HG02678 (cell line): ENCODE measurements at regions not wholly inside any gene's neighbourhood (a gene's known extent, or its start where the extent isn't known, plus 50 kb on each side); places are given as distances from the start of the nearest gene placed in this dataset.
"Not testable (repeated sequence)": the region's sequence is repeated elsewhere in the genome, so short reads cannot be mapped to it uniquely, and the experiment has no call there.

Experiments
- ATAC-seq: cut with Tn5 transposase; IDR thresholded peaks from one replicate; pipeline ENCODE4 v1.9.1; 2021; ENCODE audit warnings: mild to moderate bottlenecking, moderate library complexity; ENCODE audit not compliant: unreplicated experiment

DNA sequence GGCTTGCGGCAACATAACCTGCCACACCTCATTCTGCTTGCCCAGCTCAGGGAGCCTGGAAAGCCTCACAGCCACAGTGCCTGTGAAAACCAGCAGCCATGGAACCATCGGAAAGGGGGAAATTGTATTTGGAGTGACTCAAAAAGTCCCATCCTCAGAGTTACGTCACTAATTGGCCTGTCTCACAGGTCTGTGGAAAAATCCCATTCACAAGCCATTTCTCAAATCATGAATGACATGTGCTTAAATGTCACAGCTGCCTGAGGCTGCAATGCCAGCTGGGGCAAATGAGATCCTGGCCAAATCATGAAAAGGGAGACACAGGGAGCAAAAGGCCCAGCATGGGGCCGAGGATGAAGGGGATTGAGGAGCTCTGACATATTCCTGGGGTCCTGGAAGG, 486.9 kb upstream of the RAB6C start:
- no peak for ATAC-seq

DNA sequence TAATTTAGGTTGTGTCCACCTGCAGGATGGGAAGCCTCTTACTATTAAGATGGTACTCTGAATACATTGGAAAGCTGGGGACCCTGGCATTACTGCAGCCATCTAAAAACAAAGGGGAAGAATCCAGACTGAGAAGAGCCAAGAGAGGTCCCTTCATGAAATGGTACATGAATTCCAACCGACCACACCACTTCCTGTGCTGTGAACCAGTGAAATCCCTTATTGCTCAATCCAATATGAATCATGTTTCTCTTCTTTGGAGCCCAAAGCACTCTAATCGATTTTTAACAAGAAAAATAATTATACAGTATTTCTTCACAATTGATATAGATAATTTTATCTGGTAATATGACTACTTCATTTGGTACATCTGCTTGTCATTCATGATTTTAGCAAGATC, 479.7 kb upstream of the RAB6C start:
- ATAC-seq = no peak

DNA sequence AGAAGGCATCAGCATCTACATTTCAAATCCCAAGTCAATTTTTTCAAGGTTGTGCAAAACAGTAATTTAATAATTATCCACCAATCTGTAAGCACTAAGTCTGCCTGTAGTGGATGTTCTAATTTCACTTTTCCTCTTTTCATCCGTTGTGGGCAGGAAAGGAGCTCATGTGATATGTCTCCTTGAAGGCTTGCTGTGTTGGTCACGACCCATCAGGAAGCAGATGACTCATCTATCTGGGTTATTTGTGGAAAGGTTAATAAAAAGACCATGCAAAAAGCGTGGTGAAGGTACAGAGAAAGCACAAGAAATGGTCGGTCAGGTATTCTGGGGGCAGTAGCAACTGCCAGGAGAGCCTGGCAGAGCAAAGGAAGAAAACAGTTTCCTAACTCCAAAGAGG, 476.7 kb upstream of the RAB6C start:
- ATAC-seq = no peak

DNA sequence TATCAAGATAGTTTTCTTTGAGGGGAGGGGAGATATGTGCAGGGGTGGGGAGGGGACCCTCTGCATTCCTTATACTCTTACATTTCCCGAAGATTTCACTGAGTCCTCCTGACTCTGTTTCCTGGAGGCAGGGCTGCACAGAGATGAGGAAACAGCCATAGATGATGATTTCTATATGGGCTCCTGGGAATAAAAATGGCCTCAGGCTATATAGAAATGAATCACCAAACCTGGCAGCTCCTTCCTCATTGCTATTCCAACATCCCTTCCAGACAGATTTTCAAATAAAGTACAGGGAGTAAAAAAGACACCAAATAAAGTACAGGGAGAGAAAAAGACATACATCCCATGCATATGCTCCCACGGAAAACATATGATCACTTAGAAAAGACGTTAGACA, 474.8 kb upstream of the RAB6C start:
- no peak for ATAC-seq

DNA sequence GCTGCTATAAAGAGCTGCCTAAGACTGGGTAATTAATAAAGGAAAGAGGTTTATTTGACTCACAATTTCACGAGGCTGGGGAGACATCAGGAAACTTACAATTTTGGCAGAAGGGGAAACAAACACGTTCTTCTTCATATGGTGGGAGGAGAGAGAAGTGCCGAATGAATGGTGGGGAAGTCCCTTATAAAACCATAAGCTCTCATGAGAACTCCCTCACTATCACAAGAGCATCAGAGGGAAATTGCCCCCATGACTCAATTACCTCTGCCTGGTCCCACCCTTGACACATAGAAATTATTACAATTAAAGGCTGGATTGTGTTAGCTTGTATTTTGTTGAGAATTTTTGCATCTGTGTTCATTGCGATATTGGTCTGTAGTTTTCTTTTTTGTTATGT, 460.5 kb upstream of the RAB6C start:
- no peak for ATAC-seq

DNA sequence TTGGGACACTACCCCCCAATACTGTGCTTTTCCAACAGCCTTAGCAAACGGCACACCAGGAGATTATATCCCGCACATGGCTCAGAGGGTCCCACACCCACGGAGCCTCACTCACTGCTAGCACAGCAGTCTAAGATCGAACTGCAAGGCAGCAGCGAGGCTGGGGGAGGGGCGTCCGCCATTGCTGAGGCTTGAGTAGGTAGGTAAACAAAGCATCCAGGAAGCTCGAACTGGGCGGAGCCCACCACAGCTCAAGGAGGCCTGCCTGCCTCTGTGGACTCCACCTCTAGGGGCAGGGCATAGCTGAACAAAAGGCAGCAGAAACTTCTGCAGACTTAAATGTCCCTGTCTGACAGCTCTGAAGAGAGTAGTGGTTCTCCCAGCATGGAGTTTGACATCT, 447.3 kb upstream of the RAB6C start:
- not testable (repeated sequence) for ATAC-seq

DNA sequence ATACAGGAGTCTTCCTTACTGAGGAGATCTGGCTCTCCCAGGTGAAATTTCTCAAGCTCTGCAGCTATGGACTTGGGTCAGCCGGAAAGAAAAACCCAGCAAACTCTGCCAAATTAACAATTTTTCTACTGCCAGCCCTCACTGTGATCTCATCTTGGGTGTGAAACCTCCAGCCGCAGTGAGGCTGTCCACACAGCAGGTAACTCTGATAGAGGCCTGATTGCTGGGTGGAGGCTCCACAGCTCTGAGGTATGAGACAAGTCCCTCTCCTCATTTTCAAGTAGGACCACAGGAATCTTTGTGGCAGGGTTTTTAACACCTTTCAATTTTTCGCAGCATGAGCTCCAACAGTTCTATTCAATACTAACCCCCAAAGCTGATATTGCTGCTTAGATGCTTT, 430.6 kb upstream of the RAB6C start:
- no peak for ATAC-seq

DNA sequence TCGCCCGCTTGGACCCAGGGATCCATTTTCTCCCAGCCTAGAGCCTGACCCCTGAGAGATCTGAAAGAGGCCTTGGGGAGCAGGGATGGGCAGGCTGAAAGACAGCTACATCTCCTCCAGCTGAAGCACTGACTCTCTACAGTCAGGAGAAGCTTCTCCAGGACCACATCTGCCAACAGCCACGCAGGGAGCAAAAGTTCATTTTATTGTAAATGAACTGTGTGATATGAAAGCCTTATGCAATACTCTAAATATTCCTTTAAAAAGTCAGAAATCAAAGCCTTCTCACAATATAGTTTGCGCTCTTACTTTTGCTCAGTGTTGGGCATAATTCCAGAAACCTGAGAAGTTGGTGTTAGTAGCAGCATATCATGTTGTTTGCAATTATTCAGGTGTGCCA, 428.9 kb upstream of the RAB6C start:
- no peak for ATAC-seq

DNA sequence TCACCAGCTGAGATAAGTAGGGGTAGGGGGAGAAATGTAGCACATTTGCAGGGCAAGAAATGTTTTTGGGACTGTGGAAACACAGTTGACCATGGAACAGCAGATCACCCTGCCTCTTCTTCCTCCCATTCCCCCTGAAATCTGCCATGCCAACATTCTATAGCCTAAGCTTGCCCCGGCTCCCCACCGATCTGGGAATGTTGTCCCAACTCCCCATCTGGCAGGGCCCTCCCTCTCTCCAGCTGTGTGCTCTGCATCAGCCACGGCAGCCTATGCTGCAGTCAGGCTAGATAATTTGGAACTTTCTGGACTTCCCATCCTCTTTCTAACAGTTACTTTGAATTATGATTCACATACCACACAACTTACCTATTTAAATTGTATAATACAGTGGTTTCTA, 425.1 kb upstream of the RAB6C start:
- ATAC-seq = no peak

DNA sequence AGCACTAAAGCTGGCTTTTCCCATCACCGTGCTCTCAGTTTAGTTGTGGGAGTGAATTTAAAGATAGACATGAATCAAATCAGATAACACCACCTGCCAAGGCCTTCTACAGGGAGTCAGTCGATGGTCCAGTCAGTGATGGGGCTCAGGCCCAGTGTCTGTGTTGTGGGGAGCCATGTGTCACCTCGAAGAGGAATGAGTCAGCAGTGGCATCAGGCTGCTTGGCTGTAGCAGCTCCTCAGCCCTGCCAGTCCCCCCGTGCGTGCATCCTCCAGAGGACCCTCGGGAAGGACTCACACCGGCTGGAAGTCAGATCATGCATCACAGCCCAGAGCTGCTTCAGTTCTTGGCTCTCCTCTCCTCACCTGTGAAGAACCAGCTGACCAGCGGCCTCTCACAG, 420.4 kb upstream of the RAB6C start:
- ATAC-seq = no peak

DNA sequence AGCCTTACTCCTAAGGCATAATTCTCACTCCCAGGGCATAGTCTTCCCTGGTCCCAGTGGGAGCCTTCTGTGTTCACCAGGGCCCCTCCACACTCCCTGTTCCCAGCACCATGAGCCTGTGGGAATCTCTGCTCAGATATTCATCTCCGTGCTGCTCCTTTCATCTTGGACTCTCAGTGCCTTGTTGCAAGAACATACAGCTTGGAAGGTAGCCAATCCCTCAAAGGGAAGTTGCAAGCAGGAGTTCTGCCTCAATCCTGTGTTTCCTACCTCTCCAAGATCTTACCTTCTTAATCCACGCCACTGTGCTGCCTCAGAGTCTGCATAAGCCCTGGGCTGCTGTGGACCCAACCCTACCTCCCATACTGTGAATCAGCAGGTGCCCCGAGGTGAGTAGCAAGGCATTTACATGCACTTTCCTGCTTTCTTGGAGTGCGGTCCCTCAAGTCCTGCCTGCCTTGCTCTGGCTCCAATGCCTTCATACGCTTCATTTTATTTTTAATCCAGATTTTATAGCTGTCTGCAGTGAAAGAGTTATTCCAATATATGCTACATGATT, 413.8 kb upstream of the RAB6C start:
- no peak for ATAC-seq

DNA sequence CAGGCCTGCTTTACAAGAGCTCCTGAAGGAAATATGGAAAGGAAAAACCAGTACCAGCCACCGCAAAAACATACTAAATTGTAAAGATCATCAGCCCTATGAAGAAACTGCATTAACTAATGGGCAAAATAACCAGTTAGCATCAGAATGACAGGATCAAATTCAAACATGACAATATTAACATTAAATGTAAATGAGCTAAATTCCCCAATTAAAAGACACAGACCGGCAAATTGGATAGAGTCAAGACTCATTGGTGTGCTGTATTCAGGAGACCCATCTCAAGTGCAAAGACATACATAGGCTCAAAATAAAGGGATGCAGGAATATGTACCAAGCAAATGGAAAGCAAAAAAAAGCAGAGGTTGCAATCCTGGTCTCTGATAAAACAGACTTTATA, 408.7 kb upstream of the RAB6C start:
- ATAC-seq = not testable (repeated sequence)

DNA sequence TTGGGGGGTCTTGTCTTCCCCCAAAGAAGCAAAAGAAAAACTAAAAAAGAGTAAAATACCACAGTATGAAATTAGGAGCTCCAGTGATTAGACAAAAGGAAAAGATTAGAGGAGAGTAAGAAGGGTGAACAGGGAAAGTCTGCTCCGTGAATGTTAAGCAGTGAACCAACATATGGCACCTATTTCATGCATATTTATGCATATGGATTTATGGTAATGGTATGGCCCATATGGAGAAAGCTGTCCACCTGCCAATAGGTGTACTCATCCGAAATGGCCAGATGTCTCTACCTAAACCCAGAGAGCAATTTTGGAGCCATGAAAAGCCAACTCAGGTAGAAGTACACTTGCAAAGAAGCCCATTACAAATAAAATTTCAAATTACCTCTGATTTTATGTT, 404.0 kb upstream of the RAB6C start:
- ATAC-seq = no peak

DNA sequence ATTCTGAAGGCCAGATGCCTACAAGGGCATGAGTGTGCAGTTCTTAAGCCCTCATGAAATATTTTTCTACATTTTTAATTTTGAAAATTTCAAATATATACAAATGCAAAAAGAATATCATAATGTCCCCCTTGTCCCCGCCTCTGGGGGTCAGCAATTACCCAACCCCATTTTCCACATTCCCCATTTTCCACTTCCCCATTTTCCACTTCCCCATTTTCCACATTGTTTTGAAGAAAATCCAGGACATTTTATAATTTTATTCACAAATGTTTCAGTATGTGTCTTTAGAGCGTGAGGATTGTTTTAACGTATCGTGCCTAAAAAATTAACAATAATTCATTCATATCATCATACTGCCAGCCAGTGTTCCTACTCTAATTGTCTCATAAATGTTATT, 403.6 kb upstream of the RAB6C start:
- no peak for ATAC-seq

DNA sequence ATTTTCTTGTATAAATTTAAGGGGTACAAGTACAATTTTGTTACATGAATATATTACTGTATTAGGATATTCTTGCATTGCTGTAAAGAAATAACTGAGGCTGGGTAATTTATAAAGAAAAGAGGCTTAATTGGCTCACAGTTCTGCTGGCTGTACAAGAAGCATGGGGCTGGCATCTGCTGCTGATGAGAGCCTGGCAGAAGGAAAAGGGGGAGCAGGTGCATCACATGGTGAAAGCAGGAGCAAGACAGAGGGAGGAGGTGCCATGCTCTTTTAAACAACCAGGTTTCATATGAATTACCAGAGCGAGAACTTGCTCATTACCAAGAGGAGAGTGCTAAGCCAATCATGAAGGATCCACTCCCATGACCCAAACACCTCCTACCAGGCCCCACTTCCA, 399.5 kb upstream of the RAB6C start:
- no peak for ATAC-seq

DNA sequence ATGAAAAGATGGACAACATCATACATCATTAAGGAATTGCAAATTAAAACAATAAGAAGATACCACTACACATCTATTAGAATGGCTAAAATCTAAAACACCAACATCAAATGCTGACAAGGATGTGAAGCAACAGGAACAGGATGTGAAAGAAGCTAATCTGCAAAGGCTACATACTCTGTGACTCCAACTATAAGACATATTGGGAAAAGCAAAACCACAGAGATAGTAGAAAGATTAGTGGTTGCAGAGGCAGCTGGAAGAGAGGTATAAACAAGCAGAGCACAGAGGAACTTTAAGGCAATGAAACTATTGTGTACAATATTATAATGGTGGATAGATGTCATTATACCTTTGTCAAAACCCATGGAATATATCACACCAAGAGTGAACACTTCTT, 393.7 kb upstream of the RAB6C start:
- ATAC-seq = no peak

DNA sequence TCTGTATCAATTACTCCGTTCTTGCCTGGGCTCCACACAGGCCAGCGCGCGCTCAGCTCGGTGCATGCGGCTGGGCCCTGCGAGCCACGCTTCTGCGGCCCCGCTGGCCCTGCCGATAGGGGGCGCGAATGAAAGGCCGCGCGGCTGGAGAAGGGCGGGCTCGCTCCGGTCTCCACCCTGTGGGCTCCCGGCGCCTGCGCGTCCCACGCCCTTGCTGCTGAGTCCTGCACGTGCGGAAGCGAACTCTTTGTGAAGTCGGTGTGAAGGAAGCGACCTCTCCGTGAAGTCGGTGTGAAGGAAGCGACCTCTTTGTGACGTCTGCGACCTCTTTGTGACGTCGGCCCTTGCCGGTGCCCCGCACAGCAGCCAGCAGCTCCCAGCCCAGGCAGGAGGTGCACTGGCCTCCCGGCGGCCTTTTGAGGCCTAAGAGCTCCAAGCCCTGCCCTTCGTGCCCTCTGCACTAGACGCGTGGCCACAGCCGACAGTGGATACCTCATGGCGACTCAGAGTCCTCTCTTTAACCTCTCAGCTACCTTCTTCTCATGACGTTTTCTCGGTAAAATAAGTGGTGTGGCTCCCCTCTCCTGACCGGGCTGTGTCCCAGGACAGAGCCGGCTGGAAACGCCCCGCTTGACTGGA, 391.9 kb upstream of the RAB6C start:
- no peak for ATAC-seq

DNA sequence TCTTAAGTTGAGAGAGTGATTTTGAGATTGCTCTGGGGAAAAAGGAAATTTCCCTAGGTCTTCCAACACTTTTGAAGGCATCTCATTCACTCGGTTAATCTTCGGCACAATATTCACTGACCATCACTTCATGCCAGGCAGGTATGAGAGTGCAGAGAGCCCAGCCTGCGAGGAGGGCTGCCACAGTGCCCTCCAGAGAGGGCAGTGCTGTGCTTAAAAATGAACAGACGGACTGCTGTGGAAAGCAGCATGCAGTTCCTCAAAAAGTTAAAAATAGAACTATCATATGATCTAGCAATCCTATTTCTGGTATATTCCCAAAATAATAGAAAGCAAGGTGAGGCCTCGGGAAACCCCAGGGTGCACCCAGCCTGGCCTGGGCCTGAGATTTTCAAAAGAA, 374.9 kb upstream of the RAB6C start:
- ATAC-seq = no peak

DNA sequence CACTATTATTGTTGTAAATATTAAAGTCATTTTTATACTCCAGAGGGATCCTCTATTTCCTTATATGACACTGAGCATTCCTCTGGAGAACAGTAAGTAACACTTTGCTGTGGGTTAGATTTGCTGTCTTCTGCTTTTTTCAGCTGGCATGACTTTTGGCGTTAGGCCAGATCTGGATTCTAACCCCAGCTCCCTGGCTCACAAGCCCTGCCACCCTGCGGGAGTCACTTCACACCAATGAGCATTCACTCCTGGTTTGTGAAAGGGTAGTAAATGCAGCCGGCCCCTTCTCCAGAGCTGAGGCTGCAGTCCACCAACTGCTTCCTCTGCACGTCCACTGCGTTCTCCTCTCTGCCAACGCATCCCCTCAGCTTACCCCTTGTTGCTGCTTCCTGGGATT, 373.8 kb upstream of the RAB6C start:
- no peak for ATAC-seq

DNA sequence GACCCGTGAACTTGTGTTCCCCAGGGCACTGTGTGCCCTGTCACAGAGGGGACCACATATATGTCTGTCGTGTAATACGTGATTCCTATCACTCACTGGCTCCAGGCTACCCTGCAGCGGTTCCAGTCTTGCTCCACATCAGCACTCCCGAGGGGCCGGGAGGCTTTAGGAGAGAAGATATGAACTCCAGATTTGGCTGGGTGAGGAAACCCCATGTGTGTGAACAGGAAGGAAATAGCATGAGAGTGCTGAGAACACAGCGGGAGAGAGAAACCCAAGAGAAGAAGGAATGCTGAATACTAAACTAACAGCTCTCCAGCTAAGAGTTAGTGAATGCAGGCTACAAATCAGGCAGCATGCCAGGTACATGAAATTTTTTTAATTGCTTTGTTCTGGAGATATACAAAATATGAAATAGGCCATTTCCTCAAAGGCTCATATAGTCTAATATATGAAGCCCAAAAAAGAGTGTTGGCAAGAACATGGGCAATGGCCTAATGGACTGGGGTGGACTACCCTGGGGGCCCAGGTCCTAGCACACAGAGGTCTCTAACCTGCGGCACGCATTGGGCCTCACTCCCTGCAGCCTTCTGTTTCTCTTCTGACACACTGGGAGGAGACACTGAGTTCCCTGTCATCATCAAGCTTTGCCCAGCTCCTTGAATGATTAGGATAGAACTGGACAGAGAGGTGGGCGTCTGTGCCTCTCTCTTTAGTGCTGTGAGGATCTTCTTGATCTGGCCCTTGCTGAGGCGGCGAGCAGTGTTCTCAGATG, 372.8 kb upstream of the RAB6C start:
- no peak for ATAC-seq

DNA sequence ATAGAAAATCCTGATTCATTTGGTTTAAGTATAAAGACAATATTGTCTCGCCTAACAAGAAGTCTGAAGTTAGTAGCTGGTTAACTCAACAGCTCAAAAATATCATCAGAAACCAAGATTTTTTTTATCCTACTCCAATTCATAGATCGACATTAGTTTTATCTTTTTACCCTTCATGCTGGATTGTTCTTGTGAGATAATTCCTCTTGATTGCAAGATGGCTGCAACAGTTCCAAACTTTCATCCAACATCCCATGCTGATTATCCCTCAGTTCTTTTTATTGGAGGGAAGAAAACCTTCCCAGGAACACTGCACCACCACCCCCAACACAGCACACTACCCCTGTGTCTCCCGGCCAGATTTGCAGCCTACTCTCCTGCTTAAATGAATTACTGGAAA, 370.2 kb upstream of the RAB6C start:
- ATAC-seq = no peak

DNA sequence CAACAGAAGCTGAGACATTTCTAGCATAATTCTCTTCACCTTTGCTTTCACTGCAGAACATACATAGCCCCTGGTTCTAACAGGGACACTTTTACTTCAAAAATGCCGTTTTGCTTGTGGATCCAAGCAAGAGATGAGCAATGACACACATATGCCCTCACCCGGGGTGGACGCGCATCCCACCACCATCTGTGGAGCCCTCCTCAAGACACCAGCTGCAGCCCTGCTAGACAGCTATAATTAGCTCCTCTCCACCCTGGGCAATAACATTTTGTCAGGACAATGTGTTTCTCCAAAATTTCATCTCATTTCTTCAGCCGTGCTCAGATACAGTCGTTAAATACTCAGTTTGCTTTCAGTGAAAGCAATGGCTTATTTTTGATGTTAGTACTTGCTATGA, 368.7 kb upstream of the RAB6C start:
- ATAC-seq = no peak

DNA sequence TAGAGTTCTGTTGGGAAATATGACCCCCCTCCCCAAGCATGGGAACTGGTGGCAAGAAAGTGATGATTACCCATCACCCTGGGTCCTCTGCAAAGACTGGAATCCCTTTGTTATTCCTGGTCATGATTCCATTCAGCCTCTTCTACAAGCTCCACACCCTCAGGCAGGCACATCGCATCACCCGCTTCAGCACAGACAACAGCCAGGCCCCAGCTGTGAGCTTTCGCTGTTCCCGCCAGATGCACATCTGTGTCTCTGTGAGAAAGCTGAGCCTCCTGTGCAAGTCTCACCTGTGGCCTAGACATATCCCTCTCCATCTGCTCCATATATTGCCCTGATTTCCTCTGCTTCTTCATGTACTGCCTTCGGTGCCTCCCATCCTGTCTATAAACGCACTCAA, 368.0 kb upstream of the RAB6C start:
- no peak for ATAC-seq
